H7 (cell line): ENCODE measurements at regions not wholly inside any gene's neighbourhood (a gene's known extent, or its start where the extent isn't known, plus 50 kb on each side); places are given as distances from the start of the nearest gene placed in this dataset.

ENCODE experiments used
- DNase-seq: peaks from one replicate; pipeline ENCODE4 v3.0.0; 2012
- H3K27me3 ChIP-seq: 2 replicates; pipeline ENCODE4 v1.6.0; 2011; ENCODE audit warnings: mild to moderate bottlenecking, low read length; ENCODE audit not compliant: control insufficient read depth, insufficient read depth
- H3K36me3 ChIP-seq: replicated peaks from 2 replicates; pipeline ENCODE4 v1.5.1; 2011; ENCODE audit warnings: low read length; ENCODE audit not compliant: control insufficient read depth, insufficient read depth
- H3K4me3 ChIP-seq: 2 replicates; pipeline ENCODE4 v1.5.1; 2011; ENCODE audit warnings: low read depth, mild to moderate bottlenecking, control low read depth, low read length, moderate library complexity; ENCODE audit not compliant: insufficient read depth

GRCh38 chr1:94592571-94592920, 51.0 kb upstream of the F3 start:
- DNase-seq, result peak; percentile 48
- no peaks in the 10 kb centered on the region for H3K36me3 ChIP-seq
- H3K27me3 ChIP-seq, result no peaks in the 10 kb centered on the region; the same call in 1 of the 2 replicates
- H3K4me3 ChIP-seq, result no peak overlapping the region

GRCh38 chr1:94591823-94592570, 50.4 kb upstream of the F3 start:
- H3K27me3 ChIP-seq, result no peaks in the 10 kb centered on the region; the same call in 1 of the 2 replicates
- no peak for DNase-seq
- no peak overlapping the region for H3K4me3 ChIP-seq
- no peaks in the 10 kb centered on the region for H3K36me3 ChIP-seq
